A549 (cell line): ENCODE measurements at regions not wholly inside any gene's neighbourhood (a gene's known extent, or its start where the extent isn't known, plus 50 kb on each side); places are given as distances from the start of the nearest gene placed in this dataset.

Experiments
- ATAC-seq, 2 experiments: fragments of 200-7000 bp in 1 of 2; fragments of >200 bp in 1 of 2; cut with Nextera tagmentation in 1 of 2; cut with Tn5 transposase in 1 of 2; 3 replicates each; pipeline versions ENCODE4 v1.8.0 to v1.9.1; 2018 to 2020; ENCODE audit warnings: mild to moderate bottlenecking in 1 of 2, moderate library complexity in 1 of 2
- CTCF ChIA-PET: fragments of 300-600 bp; sonication (Branson Sonifier 250); formaldehyde crosslinking; extraction: SDS; loops from one replicate; lab custom pipeline; 2021; ENCODE audit warnings: antibody characterized with exemption, inconsistent platforms; lab: Yijun Ruan, JAX
- POLR2A ChIA-PET: fragments of 350-600 bp; formaldehyde crosslinking; extraction: SDS; loops from one replicate; lab custom pipeline; 2021; ENCODE audit warnings: antibody characterized with exemption, inconsistent platforms; lab: Yijun Ruan, JAX
- DNase-seq, 2 experiments: peaks; one replicate each; pipeline versions ENCODE4 v3.0.0 to v3.0.0-alpha.2; 2011 to 2016; ENCODE audit warnings: low read depth in 1 of 2, low spot score in 1 of 2
- FAIRE-seq: peaks from 2 replicates; lab custom pipeline; 2011; peaks lifted over from hg19 to GRCh38; lab: Jason Lieb, UNC
- H3K27ac ChIP-seq, 2 experiments: fragments of >200 bp; sonication (Bioruptor Twin); formaldehyde crosslinking; 3 replicates each; pipeline ENCODE4 v1.5.1; 2016 to 2017
- H3K4me1 ChIP-seq: fragments of >200 bp; sonication (Bioruptor Twin); formaldehyde crosslinking; 3 replicates; pipeline ENCODE4 v1.6.1; 2016
- H3K4me2 ChIP-seq: fragments of >200 bp; sonication (Bioruptor Twin); formaldehyde crosslinking; 3 replicates; pipeline ENCODE4 v1.6.1; 2016
- H3K4me3 ChIP-seq: fragments of >200 bp; sonication (Bioruptor Twin); formaldehyde crosslinking; 3 replicates; pipeline ENCODE4 v1.5.1; 2016
- H3K9me3 ChIP-seq: fragments of >200 bp; sonication (Bioruptor Twin); formaldehyde crosslinking; 3 replicates; pipeline ENCODE4 v1.6.1; 2016
- BHLHE40 ChIP-seq: IDR thresholded peaks from 2 replicates; pipeline ENCODE4 v1.6.1; 2012; ENCODE audit warnings: low read depth, low read length, inconsistent platforms
- CBX8 ChIP-seq: fragments of 200-600 bp; sonication (generic); IDR thresholded peaks from 2 replicates; pipeline ENCODE4 v1.6.1; 2016
- CEBPB ChIP-seq, 2 experiments: fragments of >200 bp in 1 of 2; sonication (Bioruptor Twin) in 1 of 2; formaldehyde crosslinking in 1 of 2; IDR thresholded peaks; 2 replicates each; pipeline ENCODE4 v1.6.1; 2012 to 2016
- CHD4 ChIP-seq: fragments of 200-600 bp; sonication (generic); IDR thresholded peaks from 2 replicates; pipeline ENCODE4 v1.6.1; 2016; ENCODE audit warnings: antibody characterized with exemption, mild to moderate bottlenecking, borderline replicate concordance
- EHMT2 ChIP-seq: fragments of 200-600 bp; sonication (generic); IDR thresholded peaks from 2 replicates; pipeline ENCODE4 v1.6.1; 2016; ENCODE audit warnings: antibody characterized with exemption, low read depth, mild to moderate bottlenecking, moderate library complexity
- ESRRA ChIP-seq: fragments of 150-350 bp; IDR thresholded peaks from 2 replicates; pipeline ENCODE4 v1.6.1; 2014; ENCODE audit warnings: mild to moderate bottlenecking, low read length, borderline replicate concordance
- GATA3 ChIP-seq: IDR thresholded peaks from 2 replicates; pipeline ENCODE4 v1.6.1; 2012; ENCODE audit warnings: borderline replicate concordance
- HOXB13 ChIP-seq: fragments of 250-450 bp; sonication (Bioruptor Pico); IDR thresholded peaks from 2 replicates; pipeline ENCODE4 v1.5.0; 2020; ENCODE audit warnings: low read depth, mild to moderate bottlenecking, moderate library complexity
- HOXB5 ChIP-seq: fragments of 250-450 bp; sonication (Bioruptor Pico); IDR thresholded peaks from 2 replicates; pipeline ENCODE4 v1.5.0; 2020; ENCODE audit warnings: mild to moderate bottlenecking, moderate library complexity
- KDM5A ChIP-seq: fragments of 200-600 bp; sonication (generic); IDR thresholded peaks from 2 replicates; pipeline ENCODE4 v1.6.1; 2016; ENCODE audit warnings: antibody characterized with exemption, mild to moderate bottlenecking
- NR3C1 ChIP-seq: fragments of >200 bp; sonication (Bioruptor Twin); formaldehyde crosslinking; IDR thresholded peaks from 3 replicates; pipeline ENCODE4 v1.6.1; 2017
- POLR2A ChIP-seq: IDR thresholded peaks from 2 replicates; pipeline ENCODE4 v1.6.1; 2012; ENCODE audit warnings: mild to moderate bottlenecking, low read length
- RAD21 ChIP-seq, 2 experiments: fragments of >200 bp in 1 of 2; sonication (Bioruptor Twin) in 1 of 2; formaldehyde crosslinking in 1 of 2; IDR thresholded peaks in 1 of 2; conservative IDR thresholded peaks in 1 of 2; 2 replicates in 1 of 2; 3 replicates in 1 of 2; pipeline ENCODE4 v1.6.1; 2012 to 2018; ENCODE audit warnings: inconsistent platforms in 1 of 2
- RNF2 ChIP-seq: fragments of 200-600 bp; sonication (generic); IDR thresholded peaks from 2 replicates; pipeline ENCODE4 v1.6.1; 2016; ENCODE audit warnings: low read depth, mild to moderate bottlenecking, antibody characterized with exemption, moderate library complexity, borderline replicate concordance
- SREBF2 ChIP-seq: fragments of 450-650 bp; IDR thresholded peaks from 2 replicates; pipeline ENCODE4 v1.6.1; 2014; ENCODE audit warnings: mild to moderate bottlenecking, moderate library complexity
- WGBS: methylation state at CpG from one replicate; pipeline ENCODE4 v1.1.6; 2017; ENCODE audit errors: missing lambda C conversion rate; 5-methylcytosine and 5-hydroxymethylcytosine counted together
- TF ChIP-seq, protein P1 (sequence below): fragments of >200 bp; sonication (Bioruptor Twin); formaldehyde crosslinking; IDR thresholded peaks from 2 replicates; pipeline ENCODE4 v1.6.1; 2016
- TF ChIP-seq, protein P2 (sequence below): fragments of 200-600 bp; sonication (generic); IDR thresholded peaks from 2 replicates; pipeline ENCODE4 v1.6.1; 2016; ENCODE audit warnings: antibody characterized with exemption, mild to moderate bottlenecking, moderate library complexity
- TF ChIP-seq, protein P3 (sequence below): fragments of 450-650 bp; IDR thresholded peaks from 2 replicates; pipeline ENCODE4 v1.6.1; 2014; ENCODE audit warnings: antibody characterized with exemption
- TF ChIP-seq, protein P4 (sequence below): fragments of >200 bp; sonication (Bioruptor Twin); formaldehyde crosslinking; IDR thresholded peaks from 3 replicates; pipeline ENCODE4 v1.5.1; 2016
- TF ChIP-seq, protein P5 (sequence below): fragments of 250-450 bp; sonication (Bioruptor Pico); IDR thresholded peaks from 2 replicates; pipeline ENCODE4 v1.5.0; 2020; ENCODE audit warnings: low read depth, mild to moderate bottlenecking, moderate library complexity

DNA sequence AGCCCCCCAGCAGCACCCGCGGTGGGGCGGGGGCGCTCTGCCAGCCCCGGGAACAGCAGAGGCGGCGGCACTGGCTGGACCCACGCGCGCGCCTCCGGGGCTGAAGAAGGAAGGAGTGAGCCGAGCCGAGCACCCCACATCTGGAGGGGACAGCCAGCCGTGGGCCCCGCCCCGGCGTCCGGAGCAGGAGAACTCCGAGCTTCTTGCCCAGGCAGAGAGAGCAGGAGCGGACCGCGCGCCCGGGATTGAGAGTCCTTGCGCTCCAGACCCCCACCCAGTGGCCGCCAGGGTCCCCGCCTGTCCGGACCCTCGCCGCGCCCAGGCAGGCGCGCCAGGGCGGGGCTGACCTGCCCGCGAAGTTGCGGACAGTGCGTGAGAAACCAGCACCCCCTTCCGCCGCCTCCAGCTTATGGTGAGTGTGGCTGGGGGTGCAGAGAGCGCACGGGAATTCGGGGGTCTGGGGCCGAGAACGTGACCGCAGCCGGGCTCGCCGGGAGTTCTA lies 921.9 kb upstream of the EEF2KMT start:
- no peak for FAIRE-seq
- Histone ChIP-seq H3K4me1 (no peaks in the 10 kb centered on the region), H3K9me3 (no peaks in the 10 kb centered on the region), H3K4me3 (no peak overlapping the region), H3K27ac (no peak overlapping the region), H3K4me2 (no peak overlapping the region)
- 59% methylated on average over 17 of the region's 50 CpGs for WGBS
- no peak for DNase-seq
- no peak for ATAC-seq
- ChIA-PET POLR2A (no interaction called here), CTCF (no interaction called here)
- TF ChIP-seq BHLHE40: no peak
- TF ChIP-seq KDM5A: no peak
- no peak for TF ChIP-seq GATA3
- TF ChIP-seq, protein P1, sequence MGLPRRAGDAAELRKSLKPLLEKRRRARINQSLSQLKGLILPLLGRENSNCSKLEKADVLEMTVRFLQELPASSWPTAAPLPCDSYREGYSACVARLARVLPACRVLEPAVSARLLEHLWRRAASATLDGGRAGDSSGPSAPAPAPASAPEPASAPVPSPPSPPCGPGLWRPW: no peak
- TF ChIP-seq ESRRA: no peak
- no peak for TF ChIP-seq CBX8
- no peak for TF ChIP-seq NR3C1

DNA sequence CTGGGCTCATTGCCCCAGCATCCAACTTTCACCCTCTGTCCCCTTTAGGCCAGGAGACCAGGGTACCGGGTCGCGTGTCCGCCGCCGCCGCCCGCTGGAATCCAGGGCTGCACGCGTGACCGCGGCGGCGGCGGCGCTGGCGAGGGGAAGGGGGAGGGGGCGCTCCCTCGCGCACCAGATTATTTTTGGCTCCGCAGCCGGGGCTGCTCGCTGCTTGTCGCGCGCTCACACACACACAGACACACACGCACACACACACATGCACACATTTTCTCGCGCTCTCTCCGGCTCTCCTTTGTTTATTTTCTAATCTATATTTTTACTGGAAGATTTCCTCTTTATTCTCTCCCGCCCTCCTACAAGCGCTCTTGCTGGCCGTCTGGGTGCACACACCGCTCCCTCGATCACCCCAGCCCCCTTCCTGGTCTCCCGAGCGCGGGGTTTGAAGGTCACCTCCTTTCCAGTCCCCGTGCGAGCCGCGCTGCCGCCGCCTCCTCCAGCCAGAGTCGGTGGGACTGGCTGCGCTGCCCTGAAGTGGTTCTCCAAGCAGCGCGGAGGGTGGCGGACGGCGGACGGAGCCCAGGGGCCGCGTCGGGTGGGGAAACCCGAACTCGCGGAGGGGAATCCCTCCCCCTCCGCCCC lies 921.4 kb upstream of the EEF2KMT start:
- no peak overlapping the region for H3K27ac ChIP-seq
- no peak for ATAC-seq
- H3K4me1 ChIP-seq: no peaks in the 10 kb centered on the region
- ChIA-PET POLR2A (no interaction called here), CTCF (no interaction called here)
- H3K9me3 ChIP-seq: no peaks in the 10 kb centered on the region
- FAIRE-seq: no peak
- no peak overlapping the region for H3K4me3 ChIP-seq
- 63% methylated on average over 44 of the region's 59 CpGs for WGBS
- DNase-seq: no peak
- no peak overlapping the region for H3K4me2 ChIP-seq
- TF ChIP-seq CEBPB (IDR thresholded peaks at IDR 0.05): no peak

DNA sequence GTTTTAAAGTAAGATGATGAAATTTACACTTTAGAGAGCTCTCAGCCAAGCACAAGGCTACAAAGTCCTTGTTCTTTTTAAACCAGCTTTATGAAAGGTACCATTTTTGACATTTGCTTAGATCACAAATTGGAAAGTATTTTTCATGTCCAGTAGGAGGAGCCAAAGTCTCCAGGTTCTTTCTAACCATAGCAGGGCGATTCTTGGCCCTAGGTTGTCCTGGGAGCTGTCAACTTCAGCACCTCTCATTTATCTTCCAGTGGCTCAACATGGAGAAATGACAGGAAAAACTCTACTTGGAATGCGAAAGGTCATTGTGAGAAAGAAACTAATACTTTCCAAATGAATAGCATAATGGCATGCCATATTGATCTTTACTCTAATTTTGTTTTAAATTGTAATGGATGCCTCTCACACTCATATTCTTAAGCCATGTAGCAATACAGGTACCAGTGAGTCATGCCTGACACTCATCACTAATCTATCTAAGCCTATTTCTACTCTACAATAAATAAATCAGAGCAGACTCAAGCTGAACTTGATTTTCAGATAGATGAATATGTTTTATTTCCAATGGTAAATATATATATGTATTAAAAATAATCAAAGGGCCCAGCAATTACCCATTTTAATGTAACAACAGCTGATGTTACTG lies 919.1 kb upstream of the EEF2KMT start:
- H3K27ac ChIP-seq: no peak overlapping the region
- no peak overlapping the region for H3K4me3 ChIP-seq
- FAIRE-seq (no peak), DNase-seq (peak; percentile 22 to 46), ATAC-seq (peak in 1 of 2 experiments; percentile 60; a peak in 3 of 6 replicates)
- no peaks in the 10 kb centered on the region for H3K4me1 ChIP-seq
- no peak for TF ChIP-seq HOXB5 (CRISPR knock-in tag)
- TF ChIP-seq CEBPB (IDR thresholded peaks at IDR 0.05): no peak
- TF ChIP-seq SREBF2: no peak
- no peak for TF ChIP-seq CHD4
- TF ChIP-seq, protein P2, sequence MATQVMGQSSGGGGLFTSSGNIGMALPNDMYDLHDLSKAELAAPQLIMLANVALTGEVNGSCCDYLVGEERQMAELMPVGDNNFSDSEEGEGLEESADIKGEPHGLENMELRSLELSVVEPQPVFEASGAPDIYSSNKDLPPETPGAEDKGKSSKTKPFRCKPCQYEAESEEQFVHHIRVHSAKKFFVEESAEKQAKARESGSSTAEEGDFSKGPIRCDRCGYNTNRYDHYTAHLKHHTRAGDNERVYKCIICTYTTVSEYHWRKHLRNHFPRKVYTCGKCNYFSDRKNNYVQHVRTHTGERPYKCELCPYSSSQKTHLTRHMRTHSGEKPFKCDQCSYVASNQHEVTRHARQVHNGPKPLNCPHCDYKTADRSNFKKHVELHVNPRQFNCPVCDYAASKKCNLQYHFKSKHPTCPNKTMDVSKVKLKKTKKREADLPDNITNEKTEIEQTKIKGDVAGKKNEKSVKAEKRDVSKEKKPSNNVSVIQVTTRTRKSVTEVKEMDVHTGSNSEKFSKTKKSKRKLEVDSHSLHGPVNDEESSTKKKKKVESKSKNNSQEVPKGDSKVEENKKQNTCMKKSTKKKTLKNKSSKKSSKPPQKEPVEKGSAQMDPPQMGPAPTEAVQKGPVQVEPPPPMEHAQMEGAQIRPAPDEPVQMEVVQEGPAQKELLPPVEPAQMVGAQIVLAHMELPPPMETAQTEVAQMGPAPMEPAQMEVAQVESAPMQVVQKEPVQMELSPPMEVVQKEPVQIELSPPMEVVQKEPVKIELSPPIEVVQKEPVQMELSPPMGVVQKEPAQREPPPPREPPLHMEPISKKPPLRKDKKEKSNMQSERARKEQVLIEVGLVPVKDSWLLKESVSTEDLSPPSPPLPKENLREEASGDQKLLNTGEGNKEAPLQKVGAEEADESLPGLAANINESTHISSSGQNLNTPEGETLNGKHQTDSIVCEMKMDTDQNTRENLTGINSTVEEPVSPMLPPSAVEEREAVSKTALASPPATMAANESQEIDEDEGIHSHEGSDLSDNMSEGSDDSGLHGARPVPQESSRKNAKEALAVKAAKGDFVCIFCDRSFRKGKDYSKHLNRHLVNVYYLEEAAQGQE: peak; percentile 70; the same call in 1 of the 2 replicates
- no peak for TF ChIP-seq RNF2
- no peak for TF ChIP-seq POLR2A
- TF ChIP-seq RAD21 (conservative IDR thresholded peaks at IDR 0.05 in 1 of 2, IDR thresholded peaks at IDR 0.05 in 1 of 2): peak; percentile 12 to 46; a peak in 2 of 5 replicates
- no peak for TF ChIP-seq HOXB13
- TF ChIP-seq EHMT2: 0 out of 2 replicates have a peak, but pooled peaks have one; percentile 23
- TF ChIP-seq GATA3: no peak
- TF ChIP-seq, protein P3, sequence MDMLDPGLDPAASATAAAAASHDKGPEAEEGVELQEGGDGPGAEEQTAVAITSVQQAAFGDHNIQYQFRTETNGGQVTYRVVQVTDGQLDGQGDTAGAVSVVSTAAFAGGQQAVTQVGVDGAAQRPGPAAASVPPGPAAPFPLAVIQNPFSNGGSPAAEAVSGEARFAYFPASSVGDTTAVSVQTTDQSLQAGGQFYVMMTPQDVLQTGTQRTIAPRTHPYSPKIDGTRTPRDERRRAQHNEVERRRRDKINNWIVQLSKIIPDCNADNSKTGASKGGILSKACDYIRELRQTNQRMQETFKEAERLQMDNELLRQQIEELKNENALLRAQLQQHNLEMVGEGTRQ: no peak
- TF ChIP-seq, protein P4, sequence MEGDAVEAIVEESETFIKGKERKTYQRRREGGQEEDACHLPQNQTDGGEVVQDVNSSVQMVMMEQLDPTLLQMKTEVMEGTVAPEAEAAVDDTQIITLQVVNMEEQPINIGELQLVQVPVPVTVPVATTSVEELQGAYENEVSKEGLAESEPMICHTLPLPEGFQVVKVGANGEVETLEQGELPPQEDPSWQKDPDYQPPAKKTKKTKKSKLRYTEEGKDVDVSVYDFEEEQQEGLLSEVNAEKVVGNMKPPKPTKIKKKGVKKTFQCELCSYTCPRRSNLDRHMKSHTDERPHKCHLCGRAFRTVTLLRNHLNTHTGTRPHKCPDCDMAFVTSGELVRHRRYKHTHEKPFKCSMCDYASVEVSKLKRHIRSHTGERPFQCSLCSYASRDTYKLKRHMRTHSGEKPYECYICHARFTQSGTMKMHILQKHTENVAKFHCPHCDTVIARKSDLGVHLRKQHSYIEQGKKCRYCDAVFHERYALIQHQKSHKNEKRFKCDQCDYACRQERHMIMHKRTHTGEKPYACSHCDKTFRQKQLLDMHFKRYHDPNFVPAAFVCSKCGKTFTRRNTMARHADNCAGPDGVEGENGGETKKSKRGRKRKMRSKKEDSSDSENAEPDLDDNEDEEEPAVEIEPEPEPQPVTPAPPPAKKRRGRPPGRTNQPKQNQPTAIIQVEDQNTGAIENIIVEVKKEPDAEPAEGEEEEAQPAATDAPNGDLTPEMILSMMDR: peak; percentile 25; the same call in 2 of the 3 replicates
- no peak for TF ChIP-seq KDM5A
- TF ChIP-seq, protein P5, sequence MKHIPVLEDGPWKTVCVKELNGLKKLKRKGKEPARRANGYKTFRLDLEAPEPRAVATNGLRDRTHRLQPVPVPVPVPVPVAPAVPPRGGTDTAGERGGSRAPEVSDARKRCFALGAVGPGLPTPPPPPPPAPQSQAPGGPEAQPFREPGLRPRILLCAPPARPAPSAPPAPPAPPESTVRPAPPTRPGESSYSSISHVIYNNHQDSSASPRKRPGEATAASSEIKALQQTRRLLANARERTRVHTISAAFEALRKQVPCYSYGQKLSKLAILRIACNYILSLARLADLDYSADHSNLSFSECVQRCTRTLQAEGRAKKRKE: no peak
- no peaks in the 10 kb centered on the region for H3K9me3 ChIP-seq
- ChIA-PET POLR2A (no interaction called here), CTCF (interaction anchor here (0.7 to 1.6 kb wide), 5 partner anchors 9 to 626 kb away, joined by 3 to 7 read pairs (median 4); no protein-coding TSS in a partner anchor)
- 2% methylated on average over 2 of the region's 2 CpGs for WGBS
- H3K4me2 ChIP-seq: no peak overlapping the region
